Fibroblast of lung (primary cell): ENCODE measurements at regions not wholly inside any gene's neighbourhood (a gene's known extent, or its start where the extent isn't known, plus 50 kb on each side); places are given as distances from the start of the nearest gene placed in this dataset.

Experiments
- CTCF ChIP-seq, 2 donors: IDR thresholded peaks in 1 of 2; conservative IDR thresholded peaks in 1 of 2; 1 replicate in 1 of 2; 2 replicates in 1 of 2; pipeline ENCODE4 v1.5.1; 2011 to 2012; ENCODE audit warnings: low read length in 2 of 2, control low read depth in 1 of 2, inconsistent platforms in 1 of 2, low read depth in 1 of 2, mild to moderate bottlenecking in 1 of 2
- EZH2 ChIP-seq: IDR thresholded peaks from 2 replicates; pipeline ENCODE4 v1.5.1; 2012; ENCODE audit warnings: low read length, control low read depth, mild to moderate bottlenecking; ENCODE audit errors: missing control alignments

GRCh38 chr9:34773955-34774354 lies 64.0 kb upstream of the CCL21 start:
- TF ChIP-seq CTCF (conservative IDR thresholded peaks at IDR 0.05 in 1 of 2, IDR thresholded peaks at IDR 0.05 in 1 of 2; ENCODE audit: low read depth in 1 of 2, low read length in 2 of 2) (no peak), EZH2 (no peak)
